GM12874 (cell line): ENCODE measurements at regions not wholly inside any gene's neighbourhood (a gene's known extent, or its start where the extent isn't known, plus 50 kb on each side); places are given as distances from the start of the nearest gene placed in this dataset.
A peak's percentile ranks its signal among the peaks of the same experiment; 100 is the strongest.

Source experiments
- TF ChIP-seq, protein P1 (sequence below): IDR thresholded peaks from 2 replicates; pipeline ENCODE4 v1.5.1; 2011; ENCODE audit warnings: low read depth, mild to moderate bottlenecking, control low read depth, low read length, moderate library complexity; ENCODE audit not compliant: insufficient read depth

DNA sequence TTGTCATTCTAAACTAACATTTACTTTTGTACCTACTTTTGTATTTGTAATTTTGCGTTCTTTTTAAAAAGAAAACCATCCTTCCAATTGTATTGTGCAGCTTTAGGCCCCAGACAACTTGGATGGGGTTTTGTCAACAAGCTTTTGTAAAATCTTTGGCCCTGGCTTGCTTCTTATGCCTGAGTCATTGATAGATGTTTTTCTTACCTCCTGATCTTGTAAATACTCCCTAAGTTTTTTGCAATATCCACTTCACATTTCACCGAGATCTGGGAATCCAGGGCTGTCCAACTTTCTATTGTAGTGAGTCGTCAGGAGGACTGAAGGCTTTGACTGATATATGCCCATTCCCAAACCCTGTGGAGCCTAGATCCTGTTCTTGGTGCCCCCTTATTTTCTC, 126.9 kb upstream of the GUCY1A1 start:
- TF ChIP-seq, protein P1, sequence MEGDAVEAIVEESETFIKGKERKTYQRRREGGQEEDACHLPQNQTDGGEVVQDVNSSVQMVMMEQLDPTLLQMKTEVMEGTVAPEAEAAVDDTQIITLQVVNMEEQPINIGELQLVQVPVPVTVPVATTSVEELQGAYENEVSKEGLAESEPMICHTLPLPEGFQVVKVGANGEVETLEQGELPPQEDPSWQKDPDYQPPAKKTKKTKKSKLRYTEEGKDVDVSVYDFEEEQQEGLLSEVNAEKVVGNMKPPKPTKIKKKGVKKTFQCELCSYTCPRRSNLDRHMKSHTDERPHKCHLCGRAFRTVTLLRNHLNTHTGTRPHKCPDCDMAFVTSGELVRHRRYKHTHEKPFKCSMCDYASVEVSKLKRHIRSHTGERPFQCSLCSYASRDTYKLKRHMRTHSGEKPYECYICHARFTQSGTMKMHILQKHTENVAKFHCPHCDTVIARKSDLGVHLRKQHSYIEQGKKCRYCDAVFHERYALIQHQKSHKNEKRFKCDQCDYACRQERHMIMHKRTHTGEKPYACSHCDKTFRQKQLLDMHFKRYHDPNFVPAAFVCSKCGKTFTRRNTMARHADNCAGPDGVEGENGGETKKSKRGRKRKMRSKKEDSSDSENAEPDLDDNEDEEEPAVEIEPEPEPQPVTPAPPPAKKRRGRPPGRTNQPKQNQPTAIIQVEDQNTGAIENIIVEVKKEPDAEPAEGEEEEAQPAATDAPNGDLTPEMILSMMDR = no peak

DNA sequence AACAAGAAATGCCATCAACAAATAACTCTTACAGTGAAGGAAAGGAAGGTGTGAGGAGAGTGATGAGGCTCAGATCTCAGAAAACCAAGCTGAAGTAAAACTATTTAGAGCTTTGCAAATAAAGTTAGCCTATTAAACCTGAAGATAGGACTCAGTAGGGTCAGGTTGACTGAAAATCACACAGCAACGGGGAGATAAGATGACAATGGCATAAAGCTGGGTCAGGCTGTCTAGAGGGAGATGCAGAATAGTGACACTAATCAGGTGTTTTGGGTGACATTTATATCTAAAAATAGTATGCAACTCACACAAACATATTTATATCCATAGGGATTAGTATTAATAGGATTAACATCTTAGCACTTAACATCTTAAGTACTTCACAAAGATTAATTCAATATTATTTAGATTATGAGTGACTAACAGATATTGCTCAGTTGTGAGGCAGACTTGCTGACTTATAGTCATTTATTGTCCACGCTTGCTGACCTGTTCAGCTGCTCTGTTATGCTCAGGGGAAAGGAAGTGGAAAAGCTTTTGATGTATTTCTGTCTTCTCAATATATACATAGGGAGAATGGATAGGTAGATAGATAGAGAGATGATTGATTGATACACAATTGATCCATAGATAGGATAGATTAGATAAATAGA, 130.7 kb upstream of the GUCY1A1 start:
- TF ChIP-seq, protein P1 = no peak

DNA sequence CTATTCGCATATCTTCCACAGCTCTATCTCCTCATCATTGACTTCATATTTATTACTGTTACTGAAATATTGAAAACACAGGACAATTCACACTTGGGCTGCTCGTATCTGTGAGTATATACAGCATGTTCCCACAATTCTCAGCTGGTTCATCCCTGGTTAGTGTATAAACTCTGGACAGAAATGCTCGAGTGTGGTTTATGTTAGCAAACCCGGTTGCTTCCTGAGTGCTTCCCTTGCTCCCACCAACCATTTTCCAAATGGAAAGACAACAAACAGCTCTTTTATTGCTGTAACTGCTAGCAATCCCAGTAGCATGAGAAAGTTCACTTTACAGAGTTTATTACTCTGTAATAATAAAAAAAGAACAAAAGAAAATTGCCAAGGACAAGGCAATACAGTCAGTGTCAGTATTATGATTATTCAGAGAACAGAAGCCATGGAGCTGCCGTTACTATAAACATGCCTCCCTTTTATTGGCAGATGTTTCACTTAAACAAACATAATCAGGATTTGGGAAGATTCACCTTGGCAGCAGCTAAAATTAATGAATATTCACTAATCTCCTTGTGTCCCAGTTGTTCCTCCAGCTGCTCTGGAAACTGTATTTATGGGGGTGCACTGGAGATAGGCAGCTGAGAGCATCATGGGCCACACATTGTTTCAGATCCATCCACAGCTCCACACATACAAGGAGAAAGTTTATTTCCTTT, 134.1 kb upstream of the GUCY1A1 start:
- TF ChIP-seq, protein P1 = no peak

DNA sequence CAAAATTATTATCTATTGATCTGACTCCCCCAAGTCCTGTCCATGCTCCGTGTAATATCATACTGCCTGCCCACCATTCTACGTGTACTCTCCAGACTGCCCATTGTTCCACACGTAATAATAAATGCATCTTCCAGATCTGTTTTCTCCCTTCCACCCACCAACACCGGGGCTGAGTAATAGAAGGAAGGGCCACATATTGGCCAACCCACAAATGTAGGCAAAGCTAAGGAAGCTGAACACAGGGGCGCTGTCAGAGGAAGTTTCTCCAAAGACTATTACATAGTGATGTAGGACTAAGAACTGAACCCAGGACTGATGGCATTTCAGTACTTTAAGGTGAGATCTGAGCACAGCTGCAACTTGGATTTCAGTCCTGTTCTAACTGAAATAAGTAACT, 135.8 kb upstream of the GUCY1A1 start:
- TF ChIP-seq, protein P1 = no peak

DNA sequence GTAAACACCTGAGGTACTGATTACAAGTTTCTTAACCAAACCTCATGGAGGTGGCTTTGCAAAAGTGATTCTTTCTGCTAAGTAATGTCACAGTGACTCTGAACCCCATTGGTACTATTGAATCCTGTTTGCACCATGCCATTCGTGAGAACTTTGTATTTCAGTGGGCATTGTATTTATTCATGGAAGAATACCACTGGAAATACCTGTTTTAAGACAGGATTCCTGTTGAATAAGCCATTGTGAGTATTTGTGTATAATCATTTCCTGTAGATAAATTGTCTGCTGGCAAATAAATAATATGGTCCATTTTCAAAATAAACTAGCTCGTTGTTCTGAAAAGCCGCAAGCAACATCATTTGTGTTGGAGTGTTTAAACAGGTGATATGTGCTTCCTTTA, 136.4 kb upstream of the GUCY1A1 start:
- TF ChIP-seq, protein P1 = no peak

DNA sequence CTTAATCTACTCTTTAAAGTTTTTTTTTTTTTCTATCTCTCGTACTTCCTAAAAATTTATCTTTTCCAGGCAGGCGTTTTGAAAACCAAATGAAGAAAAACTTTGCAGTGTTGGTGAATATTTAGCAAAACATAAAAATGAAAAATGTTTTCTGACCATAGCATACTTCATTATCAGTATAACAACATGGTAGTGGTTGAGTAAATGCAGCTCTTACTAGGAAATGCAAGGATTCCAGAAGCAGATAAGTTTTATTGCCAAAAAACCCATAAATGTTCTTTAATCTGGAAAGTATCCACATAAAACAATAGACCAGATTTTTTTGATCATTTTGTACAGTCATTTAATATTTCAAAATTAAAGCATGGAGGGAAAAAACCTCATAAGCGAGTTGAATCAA, 136.9 kb upstream of the GUCY1A1 start:
- TF ChIP-seq, protein P1 = no peak

DNA sequence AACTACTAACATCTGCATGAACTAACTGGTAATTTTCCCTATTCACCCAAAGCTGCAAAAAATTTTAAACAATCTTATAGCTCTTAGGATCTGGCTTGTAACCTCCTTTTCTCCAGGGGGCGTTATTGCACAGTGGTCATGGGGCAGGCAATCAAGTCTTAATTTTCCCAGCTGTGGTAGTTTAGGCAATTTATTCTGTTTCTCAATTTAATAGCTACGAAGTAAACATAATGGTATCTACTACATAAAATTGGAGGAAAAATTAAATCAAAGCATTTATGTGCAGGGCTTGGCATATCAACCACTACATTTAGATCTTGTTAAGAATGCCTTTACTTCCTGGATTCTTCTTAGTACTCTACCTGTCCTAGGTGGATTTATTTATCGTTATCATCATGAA, 137.4 kb upstream of the GUCY1A1 start:
- TF ChIP-seq, protein P1 = peak; percentile 43; the same call in 1 of the 2 replicates
